ENCODE measurements at regions not wholly inside any gene's neighbourhood (a gene's known extent, or its start where the extent isn't known, plus 50 kb on each side); places are given as distances from the start of the nearest gene placed in this dataset.
A peak's percentile ranks its signal among the peaks of the same experiment; 100 is the strongest.

- DNase-seq (ENCODE audit: extremely low read depth, low read depth) = no peak
- no peak for TF ChIP-seq CTCF (IDR thresholded peaks at IDR 0.05; ENCODE audit: low read depth, low read length)
Measured at GRCh38 chr4:108484187-108484586, 136.2 kb upstream of the RPL34 start.

- TF ChIP-seq CTCF (IDR thresholded peaks at IDR 0.05; ENCODE audit: low read depth, low read length) = no peak
- DNase-seq (ENCODE audit: extremely low read depth, low read depth) = no peak
Measured at GRCh38 chr4:108483650-108484049, 136.7 kb upstream of the RPL34 start.

GRCh38 chr4:108483079-108483478 is 137.3 kb upstream of the RPL34 start:
- TF ChIP-seq CTCF (IDR thresholded peaks at IDR 0.05; ENCODE audit: low read depth, low read length) = no peak
- DNase-seq (ENCODE audit: extremely low read depth, low read depth) = no peak

- no peak for DNase-seq (ENCODE audit: extremely low read depth, low read depth)
- no peak for TF ChIP-seq CTCF (IDR thresholded peaks at IDR 0.05; ENCODE audit: low read depth, low read length)
Measured at GRCh38 chr4:108480881-108481280, 139.5 kb upstream of the RPL34 start.

DNA sequence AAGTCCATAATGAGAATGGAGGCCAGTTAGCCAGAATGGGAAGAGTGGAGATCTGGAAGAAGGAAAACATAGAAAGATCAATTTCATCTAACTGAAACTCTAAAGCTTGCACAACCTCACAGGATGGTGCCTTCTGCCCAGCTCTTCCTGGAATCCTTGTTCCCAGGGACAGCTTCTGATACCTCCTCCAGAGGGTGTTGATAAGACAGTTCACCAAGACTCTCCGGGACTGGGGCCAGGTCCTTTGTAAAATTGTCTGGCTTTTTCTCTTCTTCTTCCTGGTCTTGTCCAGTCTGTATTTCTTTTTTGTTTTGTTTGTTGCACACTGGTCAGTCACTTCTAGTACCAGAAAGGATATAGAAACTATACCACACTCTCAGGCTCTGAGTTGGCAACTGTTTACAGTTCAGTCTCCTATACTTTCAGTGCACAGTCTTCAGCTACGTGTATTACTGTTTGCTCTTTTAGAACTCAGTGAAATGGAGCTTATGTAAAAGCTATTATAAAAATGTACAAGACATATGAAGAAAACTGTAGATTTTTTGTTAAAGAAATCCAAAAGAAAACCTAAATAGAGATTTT is 142.8 kb upstream of the RPL34 start:
- TF ChIP-seq CTCF (IDR thresholded peaks at IDR 0.05; ENCODE audit: low read depth, low read length) = no peak
- no peak for DNase-seq (ENCODE audit: extremely low read depth, low read depth)

- TF ChIP-seq CTCF (IDR thresholded peaks at IDR 0.05; ENCODE audit: low read depth, low read length) = no peak
- DNase-seq (ENCODE audit: extremely low read depth, low read depth) = no peak
Measured at GRCh38 chr4:108473163-108473720, 147.1 kb upstream of the RPL34 start.

DNA sequence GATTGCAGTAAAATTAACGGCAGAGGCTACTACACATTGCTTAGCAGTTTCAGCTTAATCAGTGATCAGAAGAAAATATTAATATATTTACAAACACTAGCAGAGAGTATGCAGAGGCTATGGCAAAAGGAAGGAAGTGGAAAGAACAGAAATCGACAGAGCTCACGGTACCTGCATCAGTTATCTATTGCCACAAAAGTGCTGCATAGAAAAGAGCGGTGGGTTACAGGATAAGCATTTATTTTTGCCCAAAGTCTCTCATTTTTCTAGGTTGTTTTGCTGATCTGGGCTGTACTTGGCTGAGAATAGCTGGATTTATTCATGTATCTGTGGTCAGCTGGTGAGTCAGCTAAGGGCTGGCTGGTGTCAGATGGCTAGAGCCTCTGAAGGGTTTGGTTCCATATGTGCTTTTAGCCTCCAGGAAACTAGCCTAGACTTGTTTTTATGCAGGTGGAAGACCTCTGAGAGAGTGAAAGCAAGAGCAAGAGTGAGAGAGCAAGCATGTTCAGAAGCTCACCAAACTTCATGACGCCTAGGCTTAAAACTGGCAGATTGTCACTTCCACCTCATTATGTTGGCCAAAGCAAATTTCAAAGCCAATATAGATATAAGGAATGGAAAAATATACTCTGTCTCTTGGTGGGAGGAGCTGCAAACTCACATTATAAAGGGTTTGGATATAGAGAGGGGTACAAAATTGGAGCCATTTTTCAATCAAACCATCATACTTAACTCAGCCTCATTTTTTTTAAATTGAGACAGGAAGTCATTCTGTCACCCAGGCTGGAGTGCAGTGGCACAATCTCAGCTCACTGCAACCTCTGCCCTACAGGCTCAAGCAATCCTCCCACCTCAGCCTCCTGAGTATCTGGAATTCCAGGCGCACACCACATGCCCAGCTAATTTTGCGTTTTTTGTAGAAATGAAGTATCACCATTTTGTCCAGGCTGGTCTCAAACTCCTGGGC is 153.2 kb upstream of the RPL34 start:
- peak; percentile 44 for DNase-seq (ENCODE audit: extremely low read depth, low read depth)

More for the DNA sequence above, 153.2 kb upstream of the RPL34 start:
- no peak for TF ChIP-seq CTCF (IDR thresholded peaks at IDR 0.05; ENCODE audit: low read depth, low read length)

All from AG09319 (cell line).